Bronchial epithelial cell (primary cell): ENCODE measurements at regions not wholly inside any gene's neighbourhood (a gene's known extent, or its start where the extent isn't known, plus 50 kb on each side); places are given as distances from the start of the nearest gene placed in this dataset.

Experiments used
- DNase-seq: peaks from one replicate; pipeline ENCODE4 v3.0.0-alpha.2; 2010; ENCODE audit warnings: low read depth
- FAIRE-seq: peaks from 2 replicates; lab custom pipeline; 2011; peaks lifted over from hg19 to GRCh38; lab: Jason Lieb, UNC
- H3K27me3 ChIP-seq: 2 replicates; pipeline ENCODE4 v1.5.1; 2011; ENCODE audit warnings: low read length; ENCODE audit not compliant: control insufficient read depth, insufficient read depth
- H3K36me3 ChIP-seq: 2 replicates; pipeline ENCODE4 v1.5.1; 2011; ENCODE audit warnings: low read length; ENCODE audit not compliant: control insufficient read depth, insufficient read depth
- H3K4me3 ChIP-seq: 2 replicates; pipeline ENCODE4 v1.5.1; 2011; ENCODE audit warnings: mild to moderate bottlenecking, low read depth, low read length, control low read depth
- CTCF ChIP-seq: IDR thresholded peaks from 2 replicates; pipeline ENCODE4 v1.5.1; 2011; ENCODE audit warnings: mild to moderate bottlenecking, moderate library complexity, low read length, control low read depth, inconsistent platforms; ENCODE audit not compliant: insufficient read depth, severe bottlenecking

DNA sequence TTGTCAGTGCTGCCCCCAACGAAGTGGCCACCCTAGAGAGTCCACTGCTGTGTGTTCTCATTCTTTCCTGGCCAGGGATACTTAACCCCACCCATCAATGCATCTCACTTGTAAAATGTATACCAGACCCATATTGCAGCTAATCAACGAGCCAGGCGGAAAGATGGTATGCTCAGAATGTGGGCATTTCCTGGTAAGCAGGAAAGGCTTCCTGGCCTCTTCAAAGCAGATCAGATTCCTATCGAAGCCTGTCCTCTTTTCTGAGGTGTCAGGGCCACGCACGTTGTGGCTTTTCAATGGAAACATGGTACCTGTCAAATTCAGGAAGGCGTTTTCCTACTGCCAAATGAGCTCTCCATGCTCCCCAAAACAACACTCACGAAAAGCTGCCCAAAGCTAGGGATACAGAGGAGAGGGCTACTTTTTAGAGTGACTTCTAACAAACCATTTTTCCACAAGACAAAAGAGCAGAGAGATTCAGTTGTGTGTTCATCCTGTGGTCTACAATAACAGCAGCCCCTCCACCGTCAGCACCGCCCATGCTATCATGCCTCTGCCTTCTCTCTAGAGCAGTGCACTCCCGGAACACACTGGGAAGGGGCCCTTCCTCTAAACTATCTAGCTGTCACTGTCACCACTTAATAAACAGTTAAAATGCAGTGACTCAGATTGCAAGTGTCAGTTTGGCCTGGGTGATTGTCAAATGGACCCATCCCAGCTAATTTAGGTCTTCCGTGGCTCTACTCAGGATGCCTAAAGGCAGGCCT is 535.1 kb downstream of the RNF144A start:
- H3K27me3 ChIP-seq: no peaks in the 10 kb centered on the region
- no peak for TF ChIP-seq CTCF
- H3K36me3 ChIP-seq: no peaks in the 10 kb centered on the region
- DNase-seq (no peak), FAIRE-seq (no peak)
- no peak overlapping the region for H3K4me3 ChIP-seq

DNA sequence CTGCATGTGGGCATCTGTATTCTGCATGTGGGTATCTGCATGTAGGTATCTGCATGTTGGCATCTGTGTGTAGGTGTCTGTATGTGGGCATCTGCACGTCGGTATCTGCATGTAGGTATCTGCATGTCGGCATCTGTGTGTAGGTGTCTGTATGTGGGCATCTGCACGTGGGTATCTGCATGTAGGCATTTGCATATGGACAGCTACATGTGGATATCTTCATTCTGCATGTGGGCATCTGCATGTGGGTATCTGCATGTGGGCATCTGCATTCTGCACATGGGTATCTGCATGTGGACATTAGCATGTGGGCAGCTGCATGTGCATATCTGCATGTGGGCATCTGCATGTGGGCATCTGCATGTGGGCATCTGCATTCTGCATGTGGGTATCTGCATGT is 537.4 kb downstream of the RNF144A start:
- no peak for DNase-seq
- Histone ChIP-seq H3K27me3 (no peaks in the 10 kb centered on the region), H3K36me3 (no peaks in the 10 kb centered on the region), H3K4me3 (no peak overlapping the region)
- TF ChIP-seq CTCF: no peak
- FAIRE-seq: peak; percentile 40

DNA sequence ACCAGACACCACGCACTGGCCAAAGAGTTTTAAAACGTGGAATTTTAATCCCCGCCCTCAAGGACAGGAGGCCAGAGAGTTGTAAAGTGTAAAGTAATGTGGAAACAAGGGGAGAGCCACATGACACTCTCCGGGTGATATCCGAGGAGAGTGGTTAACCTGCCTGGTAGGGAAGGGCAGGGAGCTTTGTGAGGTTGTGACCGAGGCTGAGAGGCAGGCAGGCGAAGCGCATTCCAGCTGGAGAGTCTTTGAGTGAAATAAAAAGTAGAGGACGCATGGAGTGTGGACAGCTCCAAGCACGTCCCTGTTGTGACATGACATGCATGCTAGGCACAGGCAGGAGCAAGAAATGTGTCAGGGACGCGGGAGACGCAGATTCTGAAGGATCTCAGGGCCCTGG is 539.5 kb downstream of the RNF144A start:
- DNase-seq (no peak), FAIRE-seq (no peak)
- TF ChIP-seq CTCF: no peak
- Histone ChIP-seq H3K27me3 (no peaks in the 10 kb centered on the region), H3K36me3 (no peaks in the 10 kb centered on the region), H3K4me3 (no peak overlapping the region)

DNA sequence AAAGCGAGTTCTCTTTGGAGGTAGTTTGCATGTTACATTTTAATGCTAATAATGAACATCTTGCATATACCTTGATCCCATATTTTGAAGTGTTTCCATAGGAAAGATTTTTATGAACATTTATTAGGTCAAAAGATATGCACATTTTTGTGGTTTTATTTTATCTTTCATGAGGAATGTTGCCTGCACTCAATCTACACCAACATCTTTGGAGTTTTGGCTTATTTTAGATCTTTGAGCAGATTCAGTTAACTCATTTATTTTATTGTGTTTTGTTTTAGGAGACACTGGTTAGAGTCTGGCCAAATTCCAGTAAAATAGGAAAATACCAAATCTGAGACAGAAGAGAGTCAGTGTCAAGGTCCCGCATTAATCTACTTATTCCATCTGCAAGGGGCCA is 540.9 kb downstream of the RNF144A start:
- no peak overlapping the region for H3K4me3 ChIP-seq
- no peak for TF ChIP-seq CTCF
- H3K36me3 ChIP-seq: no peaks in the 10 kb centered on the region
- DNase-seq (no peak), FAIRE-seq (no peak)
- no peaks in the 10 kb centered on the region for H3K27me3 ChIP-seq

GRCh38 chr2:7467782-7468447 is 550.7 kb downstream of the RNF144A start:
- H3K4me3 ChIP-seq: no peak overlapping the region
- no peak for TF ChIP-seq CTCF
- H3K36me3 ChIP-seq: no peaks in the 10 kb centered on the region
- DNase-seq (no peak), FAIRE-seq (no peak)
- no peaks in the 10 kb centered on the region for H3K27me3 ChIP-seq
